Omental fat pad (tissue), 3 donors: ENCODE measurements at regions not wholly inside any gene's neighbourhood (a gene's known extent, or its start where the extent isn't known, plus 50 kb on each side); places are given as distances from the start of the nearest gene placed in this dataset.

Experiments
- ATAC-seq: fragments of 150-250 bp; one replicate; pipeline ENCODE4 v1.9.1; 2016; ENCODE audit warnings: mild to moderate bottlenecking, moderate library complexity; ENCODE audit not compliant: low FRiP score
- DNase-seq: peaks from one replicate; pipeline ENCODE4 v3.0.0-alpha.2; 2019; ENCODE audit warnings: low spot score
- CTCF ChIP-seq, 3 donors: fragments of 450-650 bp; IDR thresholded peaks; one replicate each; pipeline ENCODE4 v1.5.1; 2016 to 2017; ENCODE audit warnings: antibody characterized with exemption in 3 of 3, mild to moderate bottlenecking in 3 of 3, moderate library complexity in 2 of 3

GRCh38 chr15:45958924-45959323, 324.1 kb downstream of the SQOR start:
- TF ChIP-seq CTCF (IDR thresholded peaks at IDR 0.05): no peak
- ATAC-seq: no peak
- no peak for DNase-seq

- DNase-seq (no peak), ATAC-seq (no peak)
- no peak for TF ChIP-seq CTCF (IDR thresholded peaks at IDR 0.05)
Measured at GRCh38 chr15:45962733-45963132, 327.9 kb downstream of the SQOR start.

- no peak for ATAC-seq
- TF ChIP-seq CTCF (IDR thresholded peaks at IDR 0.05): no peak
- DNase-seq: no peak
Measured at GRCh38 chr15:45970542-45970941, 335.7 kb downstream of the SQOR start.

GRCh38 chr15:45980366-45980765, 345.5 kb downstream of the SQOR start:
- DNase-seq (no peak), ATAC-seq (no peak)
- no peak for TF ChIP-seq CTCF (IDR thresholded peaks at IDR 0.05)

GRCh38 chr15:45981625-45982024, 346.8 kb downstream of the SQOR start:
- DNase-seq (no peak), ATAC-seq (no peak)
- no peak for TF ChIP-seq CTCF (IDR thresholded peaks at IDR 0.05)

GRCh38 chr15:45991863-45992262, 357.0 kb downstream of the SQOR start:
- TF ChIP-seq CTCF (IDR thresholded peaks at IDR 0.05): no peak
- ATAC-seq: no peak
- no peak for DNase-seq

- TF ChIP-seq CTCF (IDR thresholded peaks at IDR 0.05): no peak
- no peak for ATAC-seq
Measured at GRCh38 chr15:45993072-45993471, 358.2 kb downstream of the SQOR start.

More at GRCh38 chr15:45993072-45993471, 358.2 kb downstream of the SQOR start:
- no peak for DNase-seq
